ENCODE measurements at regions not wholly inside any gene's neighbourhood (a gene's known extent, or its start where the extent isn't known, plus 50 kb on each side); places are given as distances from the start of the nearest gene placed in this dataset.

DNA sequence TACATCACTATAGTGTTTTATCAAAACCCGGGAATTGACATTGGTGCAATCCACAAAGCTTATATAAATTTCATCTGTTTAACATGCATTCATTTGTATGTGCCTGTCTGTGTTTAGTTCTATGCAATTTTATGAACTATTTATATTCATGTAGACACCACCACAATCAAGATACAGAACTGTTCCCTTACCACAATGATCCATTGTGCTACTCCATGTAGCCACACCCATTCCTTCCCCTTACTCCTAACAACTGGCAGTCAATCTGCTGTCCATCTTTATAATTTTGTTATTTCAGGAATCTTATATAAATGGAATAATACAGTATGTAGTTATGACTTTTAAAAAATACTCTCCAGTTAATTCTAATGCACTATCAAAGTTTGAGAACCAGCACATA lies 389.5 kb downstream of the HTR1A start:
- Histone ChIP-seq H4K20me1 (ENCODE audit: insufficient read depth, low read length) (no peaks in the 10 kb centered on the region), H3K27me3 (ENCODE audit: low read depth, low read length) (no peaks in the 10 kb centered on the region), H3K4me3 (ENCODE audit: low read length) (no peak overlapping the region), H2AFZ (ENCODE audit: low read depth, low read length) (no peak overlapping the region), H3K4me2 (ENCODE audit: low read length) (no peak overlapping the region), H3K4me1 (ENCODE audit: low read length) (no peaks in the 10 kb centered on the region), H3K79me2 (ENCODE audit: low read length) (no peaks in the 10 kb centered on the region), H3K9ac (ENCODE audit: low read length) (no peak overlapping the region), H3K9me3 (ENCODE audit: insufficient read depth, low read length) (no peaks in the 10 kb centered on the region), H3K36me3 (replicated peaks; ENCODE audit: low read depth, low read length) (no peaks in the 10 kb centered on the region), H3K27ac (ENCODE audit: low read length) (no peak overlapping the region)
- TF ChIP-seq, protein P1, sequence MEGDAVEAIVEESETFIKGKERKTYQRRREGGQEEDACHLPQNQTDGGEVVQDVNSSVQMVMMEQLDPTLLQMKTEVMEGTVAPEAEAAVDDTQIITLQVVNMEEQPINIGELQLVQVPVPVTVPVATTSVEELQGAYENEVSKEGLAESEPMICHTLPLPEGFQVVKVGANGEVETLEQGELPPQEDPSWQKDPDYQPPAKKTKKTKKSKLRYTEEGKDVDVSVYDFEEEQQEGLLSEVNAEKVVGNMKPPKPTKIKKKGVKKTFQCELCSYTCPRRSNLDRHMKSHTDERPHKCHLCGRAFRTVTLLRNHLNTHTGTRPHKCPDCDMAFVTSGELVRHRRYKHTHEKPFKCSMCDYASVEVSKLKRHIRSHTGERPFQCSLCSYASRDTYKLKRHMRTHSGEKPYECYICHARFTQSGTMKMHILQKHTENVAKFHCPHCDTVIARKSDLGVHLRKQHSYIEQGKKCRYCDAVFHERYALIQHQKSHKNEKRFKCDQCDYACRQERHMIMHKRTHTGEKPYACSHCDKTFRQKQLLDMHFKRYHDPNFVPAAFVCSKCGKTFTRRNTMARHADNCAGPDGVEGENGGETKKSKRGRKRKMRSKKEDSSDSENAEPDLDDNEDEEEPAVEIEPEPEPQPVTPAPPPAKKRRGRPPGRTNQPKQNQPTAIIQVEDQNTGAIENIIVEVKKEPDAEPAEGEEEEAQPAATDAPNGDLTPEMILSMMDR (IDR thresholded peaks at IDR 0.05; ENCODE audit: low read depth, low read length), result no peak
- no peak for TF ChIP-seq EZH2phosphoT487 (IDR thresholded peaks at IDR 0.05; ENCODE audit: low read depth)

GRCh38 chr5:63570752-63571151 lies 391.5 kb downstream of the HTR1A start:
- Histone ChIP-seq H3K27ac (ENCODE audit: low read length) (no peak overlapping the region), H4K20me1 (ENCODE audit: insufficient read depth, low read length) (no peaks in the 10 kb centered on the region), H3K79me2 (ENCODE audit: low read length) (no peaks in the 10 kb centered on the region), H3K9me3 (ENCODE audit: insufficient read depth, low read length) (no peaks in the 10 kb centered on the region), H3K4me1 (ENCODE audit: low read length) (no peaks in the 10 kb centered on the region), H3K27me3 (ENCODE audit: low read depth, low read length) (no peaks in the 10 kb centered on the region), H3K4me3 (ENCODE audit: low read length) (no peak overlapping the region), H2AFZ (ENCODE audit: low read depth, low read length) (no peak overlapping the region), H3K36me3 (replicated peaks; ENCODE audit: low read depth, low read length) (no peaks in the 10 kb centered on the region), H3K9ac (ENCODE audit: low read length) (no peak overlapping the region), H3K4me2 (ENCODE audit: low read length) (no peak overlapping the region)
- TF ChIP-seq EZH2phosphoT487 (IDR thresholded peaks at IDR 0.05; ENCODE audit: low read depth), result no peak
- TF ChIP-seq, protein P1 (IDR thresholded peaks at IDR 0.05; ENCODE audit: low read depth, low read length), result no peak

- H4K20me1 ChIP-seq (ENCODE audit: insufficient read depth, low read length), result no peaks in the 10 kb centered on the region
- TF ChIP-seq, protein P1 (IDR thresholded peaks at IDR 0.05; ENCODE audit: low read depth, low read length), result no peak
- H3K9ac ChIP-seq (ENCODE audit: low read length), result no peak overlapping the region
- no peaks in the 10 kb centered on the region for H3K9me3 ChIP-seq (ENCODE audit: insufficient read depth, low read length)
- H3K79me2 ChIP-seq (ENCODE audit: low read length), result no peaks in the 10 kb centered on the region
- no peaks in the 10 kb centered on the region for H3K36me3 ChIP-seq (replicated peaks; ENCODE audit: low read depth, low read length)
- no peak overlapping the region for H3K4me2 ChIP-seq (ENCODE audit: low read length)
- no peaks in the 10 kb centered on the region for H3K27me3 ChIP-seq (ENCODE audit: low read depth, low read length)
- H3K27ac ChIP-seq (ENCODE audit: low read length), result no peak overlapping the region
- H2AFZ ChIP-seq (ENCODE audit: low read depth, low read length), result no peak overlapping the region
- no peaks in the 10 kb centered on the region for H3K4me1 ChIP-seq (ENCODE audit: low read length)
- H3K4me3 ChIP-seq (ENCODE audit: low read length), result no peak overlapping the region
These were observed 397.5 kb downstream of the HTR1A start for GRCh38 chr5:63564789-63565188.

- H3K4me1 ChIP-seq (ENCODE audit: low read length), result no peaks in the 10 kb centered on the region
- no peak for TF ChIP-seq EZH2phosphoT487 (IDR thresholded peaks at IDR 0.05; ENCODE audit: low read depth)
- TF ChIP-seq, protein P1 (IDR thresholded peaks at IDR 0.05; ENCODE audit: low read depth, low read length), result no peak
- H4K20me1 ChIP-seq (ENCODE audit: insufficient read depth, low read length), result no peaks in the 10 kb centered on the region
- H3K27me3 ChIP-seq (ENCODE audit: low read depth, low read length), result no peaks in the 10 kb centered on the region
- H3K27ac ChIP-seq (ENCODE audit: low read length), result no peak overlapping the region
- no peaks in the 10 kb centered on the region for H3K36me3 ChIP-seq (replicated peaks; ENCODE audit: low read depth, low read length)
- no peaks in the 10 kb centered on the region for H3K79me2 ChIP-seq (ENCODE audit: low read length)
- no peak overlapping the region for H3K9ac ChIP-seq (ENCODE audit: low read length)
- no peak overlapping the region for H3K4me3 ChIP-seq (ENCODE audit: low read length)
- no peaks in the 10 kb centered on the region for H3K9me3 ChIP-seq (ENCODE audit: insufficient read depth, low read length)
- no peak overlapping the region for H2AFZ ChIP-seq (ENCODE audit: low read depth, low read length)
- H3K4me2 ChIP-seq (ENCODE audit: low read length), result no peak overlapping the region
These were observed 399.0 kb downstream of the HTR1A start for GRCh38 chr5:63563008-63563917.
